ENCODE measurements at regions not wholly inside any gene's neighbourhood (a gene's known extent, or its start where the extent isn't known, plus 50 kb on each side); places are given as distances from the start of the nearest gene placed in this dataset.
"Not testable (repeated sequence)": the region's sequence is repeated elsewhere in the genome, so short reads cannot be mapped to it uniquely, and the experiment has no call there.

DNA sequence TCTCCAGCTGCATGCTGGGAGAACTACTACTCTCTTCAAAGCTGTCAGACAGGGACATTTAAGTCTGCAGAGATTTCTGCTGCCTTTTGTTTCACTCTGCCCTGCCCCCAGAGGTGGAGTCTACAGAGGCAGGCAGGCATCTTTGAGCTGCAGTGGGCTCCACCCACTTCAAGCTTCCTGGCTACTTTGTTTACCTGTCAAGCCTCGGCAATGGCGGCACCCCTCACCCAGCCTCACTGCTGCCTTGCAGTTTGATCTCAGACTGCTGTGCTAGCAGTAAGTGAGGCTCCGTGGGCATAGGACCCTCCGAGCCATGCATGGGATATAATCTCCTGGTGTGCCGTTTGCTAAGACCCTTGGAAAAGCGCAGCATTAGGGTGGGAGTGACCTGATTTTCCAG lies 61.7 kb downstream of the DMRTA1 start:
- not testable (repeated sequence) for H3K4me1 Mint-ChIP-seq, H3K4me3 Mint-ChIP-seq, H3K36me3 Mint-ChIP-seq, H3K27me3 Mint-ChIP-seq, H3K27ac Mint-ChIP-seq, H3K9me3 Mint-ChIP-seq

DNA sequence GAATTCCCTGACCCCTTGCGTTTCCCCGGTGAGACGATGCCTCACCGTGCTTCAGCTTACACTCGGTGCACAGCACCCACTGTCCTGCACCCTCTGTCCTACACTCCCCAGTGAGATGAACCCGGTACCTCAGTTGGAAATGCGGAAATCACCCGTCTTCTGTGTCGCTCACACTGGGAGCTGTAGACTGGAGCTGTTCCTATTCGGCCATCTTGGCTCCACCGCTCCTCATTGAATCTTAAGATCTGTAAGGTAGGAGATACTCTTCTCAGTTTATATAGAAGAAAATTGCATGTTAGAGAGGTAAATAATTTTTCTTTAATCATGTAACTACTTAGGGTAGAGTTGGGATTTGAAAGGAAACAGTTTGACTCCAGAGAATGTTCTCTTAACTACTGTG lies 62.2 kb downstream of the DMRTA1 start:
- no peak overlapping the region for H3K27ac Mint-ChIP-seq
- no peaks in the 10 kb centered on the region for H3K9me3 Mint-ChIP-seq

DNA sequence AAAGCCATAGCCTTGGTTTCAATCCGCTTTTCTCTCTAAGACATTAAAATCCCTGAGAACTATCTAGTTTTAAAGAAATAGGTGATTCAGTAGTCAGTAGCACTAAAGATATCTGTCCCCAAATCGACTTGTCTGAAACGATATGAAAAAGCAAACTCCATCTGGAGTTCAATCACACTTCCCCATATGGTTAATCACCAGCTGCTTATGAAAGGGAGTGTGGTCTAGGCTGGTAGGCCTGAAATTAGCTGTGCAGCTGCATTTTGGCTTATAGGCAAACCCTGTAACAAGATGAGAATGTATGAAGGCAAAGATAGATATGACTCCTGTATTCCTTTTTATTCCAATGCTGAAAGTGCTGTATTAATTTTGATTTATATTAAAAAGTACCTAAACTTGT lies 65.9 kb downstream of the DMRTA1 start:
- no peak overlapping the region for H3K27ac Mint-ChIP-seq
- no peaks in the 10 kb centered on the region for H3K4me1 Mint-ChIP-seq

More for the DNA sequence above, 62.2 kb downstream of the DMRTA1 start:
- Mint-ChIP-seq H3K27me3 (no peaks in the 10 kb centered on the region), H3K4me1 (no peaks in the 10 kb centered on the region), H3K4me3 (no peak overlapping the region), H3K36me3 (no peaks in the 10 kb centered on the region)

DNA sequence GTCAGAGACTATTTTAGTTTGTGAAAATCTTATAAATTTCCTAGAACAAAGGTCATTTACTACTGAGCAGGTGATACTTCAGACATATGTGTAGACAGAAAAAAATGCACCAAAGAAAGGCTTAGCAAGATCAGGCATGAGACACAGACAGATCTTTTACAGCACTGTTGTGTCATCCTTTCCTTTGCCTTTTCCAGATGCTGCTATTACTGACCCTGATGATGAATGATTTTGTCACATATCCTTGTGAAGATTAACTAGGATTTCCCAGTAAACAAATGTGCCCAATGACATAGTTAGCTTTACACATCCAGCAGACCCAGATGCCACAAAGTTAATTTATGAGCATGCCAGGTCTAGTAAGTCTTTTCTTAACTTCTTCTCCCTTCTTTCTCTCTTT lies 68.2 kb downstream of the DMRTA1 start:
- Mint-ChIP-seq H3K27ac (no peak overlapping the region), H3K27me3 (no peaks in the 10 kb centered on the region), H3K4me1 (no peaks in the 10 kb centered on the region), H3K4me3 (no peak overlapping the region), H3K36me3 (no peaks in the 10 kb centered on the region), H3K9me3 (no peaks in the 10 kb centered on the region)

More for the DNA sequence above, 65.9 kb downstream of the DMRTA1 start:
- Mint-ChIP-seq H3K9me3 (no peaks in the 10 kb centered on the region), H3K36me3 (no peaks in the 10 kb centered on the region), H3K27me3 (no peaks in the 10 kb centered on the region), H3K4me3 (no peak overlapping the region)

DNA sequence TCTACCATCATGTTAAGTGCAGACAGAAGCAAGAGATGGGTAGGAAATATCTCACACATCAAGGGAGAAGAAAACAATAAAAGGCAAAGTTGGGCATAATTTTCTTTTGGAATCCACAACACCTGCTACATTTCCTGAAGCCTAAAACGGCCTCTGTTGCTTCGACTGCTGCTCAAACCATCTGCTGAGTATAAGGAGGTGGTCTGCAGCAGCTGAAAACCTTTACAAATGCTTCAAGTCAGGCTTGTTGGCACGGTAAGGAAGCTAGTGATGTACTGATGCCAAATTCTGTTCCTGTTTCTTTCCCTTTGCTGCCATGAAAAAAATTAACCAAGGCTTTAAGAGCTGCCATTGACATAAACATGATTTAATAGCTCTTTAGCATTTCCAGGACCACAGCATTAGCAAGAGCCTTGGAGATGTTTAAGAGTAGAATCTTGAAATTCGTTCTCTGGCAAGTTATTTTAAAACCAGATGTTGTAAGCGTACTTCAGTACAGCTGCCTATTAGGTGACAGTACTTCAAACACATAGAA lies 75.6 kb downstream of the DMRTA1 start:
- peaks cover 5% of the 10 kb centered on the region for H3K9me3 Mint-ChIP-seq
- no peaks in the 10 kb centered on the region for H3K36me3 Mint-ChIP-seq
- H3K27ac Mint-ChIP-seq: no peak overlapping the region
- H3K4me1 Mint-ChIP-seq: no peaks in the 10 kb centered on the region
- H3K4me3 Mint-ChIP-seq: no peak overlapping the region
- no peaks in the 10 kb centered on the region for H3K27me3 Mint-ChIP-seq

DNA sequence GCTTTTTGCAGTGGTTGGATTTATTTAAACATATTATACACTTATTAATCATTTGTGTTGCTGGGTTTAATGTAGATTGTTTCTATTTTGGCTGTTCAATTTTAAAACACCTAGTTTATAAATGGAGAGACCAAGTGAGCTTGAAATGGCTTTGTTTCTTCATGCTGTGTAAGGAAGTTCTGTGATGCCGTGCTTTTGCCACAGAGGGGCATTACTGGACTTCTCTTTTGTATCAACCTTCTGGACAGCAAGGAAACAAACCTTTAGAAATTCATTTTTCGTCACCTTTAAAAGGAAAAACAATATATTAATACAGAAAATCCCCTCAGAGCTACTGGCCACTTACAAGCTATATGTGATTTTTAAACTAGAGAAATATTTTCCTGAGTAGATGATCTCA lies 81.9 kb downstream of the DMRTA1 start:
- Mint-ChIP-seq H3K9me3 (peaks cover 8% of the 10 kb centered on the region), H3K4me1 (no peaks in the 10 kb centered on the region), H3K27me3 (peaks cover 1% of the 10 kb centered on the region), H3K4me3 (no peak overlapping the region), H3K27ac (no peak overlapping the region), H3K36me3 (no peaks in the 10 kb centered on the region)

DNA sequence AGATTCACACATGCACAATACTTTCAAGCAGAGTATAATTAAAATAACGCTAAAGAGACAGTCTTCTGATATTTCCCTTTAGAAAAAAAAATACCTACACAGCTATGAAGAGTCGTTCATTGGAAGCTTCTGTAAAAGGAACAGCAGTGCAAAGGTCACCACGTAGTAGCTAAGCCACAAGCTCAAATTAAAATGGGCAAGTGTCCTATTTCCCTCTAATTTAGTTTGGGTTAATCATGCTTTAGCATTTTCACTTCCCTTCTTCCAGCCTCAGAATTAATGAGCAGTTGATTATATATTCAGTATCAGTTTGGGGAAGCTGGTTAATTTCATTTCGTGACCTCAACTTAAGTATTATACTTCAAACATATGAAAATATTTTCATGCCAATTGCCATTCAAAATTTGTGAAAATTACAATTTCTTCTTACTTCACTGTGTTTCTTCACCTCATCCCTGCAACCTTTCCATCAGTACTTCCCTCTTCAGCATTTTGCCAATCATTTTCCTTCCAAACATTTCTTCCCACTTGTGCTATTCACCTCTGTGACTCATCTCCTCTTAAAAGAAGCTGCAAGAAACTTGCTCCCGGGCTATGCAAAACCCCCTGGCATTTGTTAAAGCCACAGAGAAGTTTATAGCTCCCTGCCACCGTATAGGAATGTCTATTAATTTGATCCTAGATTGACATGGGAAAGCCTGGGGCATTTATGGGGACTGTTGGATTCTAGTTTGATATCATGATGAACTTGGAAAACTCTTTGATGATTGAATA lies 83.0 kb downstream of the DMRTA1 start:
- Mint-ChIP-seq H3K4me3 (no peak overlapping the region), H3K36me3 (no peaks in the 10 kb centered on the region), H3K27ac (no peak overlapping the region), H3K27me3 (peaks cover 1% of the 10 kb centered on the region), H3K4me1 (no peaks in the 10 kb centered on the region), H3K9me3 (peaks cover 13% of the 10 kb centered on the region)

DNA sequence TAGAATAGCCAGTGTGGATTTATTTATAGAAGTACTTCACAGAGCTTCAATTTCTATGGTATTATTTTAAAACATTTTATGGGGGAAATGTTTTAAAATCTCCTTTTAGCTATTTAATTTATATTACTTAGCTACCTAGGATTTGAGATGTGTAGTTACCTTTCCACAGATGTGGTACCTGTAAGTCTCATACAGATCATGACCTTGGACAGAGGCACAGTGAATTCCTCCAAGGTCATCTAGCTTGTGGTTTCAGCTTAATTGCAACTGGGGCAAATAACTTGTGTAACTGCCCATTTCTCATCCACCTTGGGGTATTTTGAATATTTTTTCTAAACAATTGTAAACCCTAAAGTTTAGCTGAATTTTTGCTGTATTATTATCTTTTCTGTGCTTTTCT lies 89.2 kb downstream of the DMRTA1 start:
- Mint-ChIP-seq H3K4me1 (no peaks in the 10 kb centered on the region), H3K27me3 (peaks cover 1% of the 10 kb centered on the region), H3K4me3 (no peak overlapping the region), H3K36me3 (no peaks in the 10 kb centered on the region), H3K27ac (no peak overlapping the region), H3K9me3 (peaks cover 14% of the 10 kb centered on the region)

DNA sequence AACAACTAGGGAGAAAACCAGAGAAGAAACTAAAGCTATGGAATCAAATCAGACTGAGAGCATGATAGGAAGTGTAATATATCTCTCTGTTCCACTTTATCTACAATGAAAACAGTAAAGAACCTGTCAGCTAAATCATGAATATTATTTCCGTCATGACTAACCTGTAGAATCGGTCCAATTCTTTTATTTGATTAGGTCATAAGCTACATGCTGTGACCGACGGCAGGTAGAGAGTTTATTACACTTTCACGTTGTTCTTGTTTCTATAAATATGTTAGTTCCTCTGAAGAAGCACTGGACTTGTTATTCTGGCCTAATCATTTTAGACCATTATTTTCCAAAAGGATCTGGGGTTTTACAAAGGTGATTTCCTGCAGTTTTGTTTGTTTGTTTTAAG lies 91.1 kb downstream of the DMRTA1 start:
- Mint-ChIP-seq H3K27ac (no peak overlapping the region), H3K36me3 (no peaks in the 10 kb centered on the region), H3K9me3 (peaks cover 14% of the 10 kb centered on the region), H3K27me3 (no peaks in the 10 kb centered on the region), H3K4me3 (no peak overlapping the region), H3K4me1 (no peaks in the 10 kb centered on the region)

DNA sequence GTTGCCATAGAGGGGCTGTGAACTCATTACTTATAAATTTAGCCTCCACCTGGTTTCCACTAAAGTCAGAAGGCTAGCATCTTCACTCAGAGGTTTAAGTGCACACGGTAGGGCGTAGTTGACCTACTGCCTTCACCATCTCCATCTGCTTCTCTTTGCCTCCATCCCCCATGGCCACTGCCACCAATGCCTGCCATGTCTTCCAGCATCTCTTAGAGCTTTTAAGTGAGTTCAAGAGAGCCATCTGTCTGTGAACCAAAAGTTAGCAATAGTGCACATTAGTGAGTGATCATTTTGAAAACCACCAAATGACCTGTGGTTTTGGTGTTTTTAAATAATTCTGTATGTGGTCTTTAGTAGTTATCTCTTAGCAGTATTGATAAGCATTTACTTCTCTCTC lies 102.0 kb downstream of the DMRTA1 start:
- no peaks in the 10 kb centered on the region for H3K36me3 Mint-ChIP-seq
- no peaks in the 10 kb centered on the region for H3K9me3 Mint-ChIP-seq
- peaks cover 1% of the 10 kb centered on the region for H3K27me3 Mint-ChIP-seq
- no peaks in the 10 kb centered on the region for H3K4me1 Mint-ChIP-seq
- no peak overlapping the region for H3K27ac Mint-ChIP-seq
- no peak overlapping the region for H3K4me3 Mint-ChIP-seq

DNA sequence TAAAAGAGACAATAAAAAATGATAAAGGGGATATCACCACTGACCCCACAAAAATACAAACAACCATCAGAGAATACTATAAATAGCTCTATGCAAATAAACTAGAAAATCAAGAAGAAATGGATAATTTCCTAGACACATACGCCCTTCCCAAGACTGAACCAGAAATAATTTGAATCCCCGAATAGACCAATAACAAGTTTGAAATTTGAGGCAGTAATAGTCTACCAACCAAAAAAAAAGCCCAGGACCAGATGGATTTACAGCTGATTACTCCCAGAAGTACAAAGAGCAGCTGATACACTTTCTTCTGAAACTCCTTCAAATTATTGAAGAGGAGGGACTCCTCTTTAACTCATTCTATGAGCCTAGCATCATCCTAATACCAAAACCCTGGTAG lies 128.1 kb downstream of the DMRTA1 start:
- Mint-ChIP-seq H3K36me3 (no peaks in the 10 kb centered on the region), H3K27me3 (no peaks in the 10 kb centered on the region), H3K27ac (no peak overlapping the region), H3K4me1 (no peaks in the 10 kb centered on the region), H3K4me3 (no peak overlapping the region), H3K9me3 (peaks cover 51% of the 10 kb centered on the region)

DNA sequence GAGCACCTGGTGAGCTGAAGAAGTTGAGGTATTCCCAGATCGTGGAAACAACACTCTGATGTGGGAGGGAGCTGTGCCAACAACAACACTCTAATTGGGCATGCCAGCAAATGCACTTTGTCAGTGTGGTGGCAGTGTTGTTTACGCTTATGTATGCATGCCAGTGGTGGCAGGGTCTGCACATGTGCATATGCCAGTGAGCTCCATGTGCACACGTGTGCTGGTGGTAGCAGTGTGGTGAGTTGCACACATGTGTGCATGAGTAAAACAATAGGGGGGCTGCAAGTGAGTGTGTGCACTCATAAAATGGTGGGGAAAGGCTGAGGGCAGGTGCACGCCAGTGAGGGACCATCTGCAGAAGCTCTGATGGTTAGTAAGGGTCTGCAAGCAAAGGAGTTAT lies 134.2 kb downstream of the DMRTA1 start:
- H3K4me3 Mint-ChIP-seq: no peak overlapping the region
- H3K9me3 Mint-ChIP-seq: peaks cover 29% of the 10 kb centered on the region
- no peaks in the 10 kb centered on the region for H3K36me3 Mint-ChIP-seq
- no peaks in the 10 kb centered on the region for H3K4me1 Mint-ChIP-seq
- H3K27me3 Mint-ChIP-seq: no peaks in the 10 kb centered on the region
- no peak overlapping the region for H3K27ac Mint-ChIP-seq

DNA sequence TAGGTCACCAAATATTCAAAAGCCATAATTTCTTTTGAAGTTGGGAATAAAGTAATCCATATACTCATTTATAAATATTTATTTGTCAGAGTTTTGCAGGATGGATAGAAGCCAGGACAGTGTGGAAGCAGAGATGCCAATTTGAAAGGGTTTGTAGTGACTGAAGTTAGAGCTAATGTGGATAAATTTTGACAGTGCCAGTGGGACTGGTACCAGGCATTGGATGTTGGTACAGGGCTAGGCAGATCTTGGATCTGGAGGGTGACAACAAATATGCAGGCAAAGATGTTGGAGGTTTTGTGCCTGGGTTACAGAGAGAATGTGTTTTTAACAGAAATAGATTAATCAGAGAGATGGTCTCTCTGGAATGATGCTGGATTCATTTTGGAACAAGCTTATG lies 135.6 kb downstream of the DMRTA1 start:
- Mint-ChIP-seq H3K27ac (no peak overlapping the region), H3K9me3 (peaks cover 21% of the 10 kb centered on the region), H3K4me3 (no peak overlapping the region), H3K4me1 (no peaks in the 10 kb centered on the region), H3K36me3 (no peaks in the 10 kb centered on the region), H3K27me3 (no peaks in the 10 kb centered on the region)

DNA sequence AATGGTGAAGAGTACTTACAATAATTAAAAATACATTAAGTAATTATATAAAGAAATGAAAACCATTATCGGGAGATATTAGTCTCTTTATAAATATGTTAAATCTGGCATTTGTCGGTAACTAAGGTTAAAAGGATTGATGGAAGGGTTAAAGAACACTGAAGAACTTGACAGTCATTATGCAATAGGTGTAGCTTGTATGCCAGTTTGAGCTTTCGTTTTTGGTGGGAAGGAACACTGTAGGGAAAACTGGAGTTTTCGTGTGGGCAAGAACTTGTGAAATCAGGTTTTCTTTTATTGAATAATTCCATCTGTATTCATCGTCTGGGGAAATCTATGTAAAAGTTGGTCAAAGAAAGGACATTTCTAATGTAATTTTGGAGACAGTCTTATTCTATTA lies 142.3 kb downstream of the DMRTA1 start:
- Mint-ChIP-seq H3K27ac (no peak overlapping the region), H3K36me3 (no peaks in the 10 kb centered on the region), H3K4me3 (no peak overlapping the region)

DNA sequence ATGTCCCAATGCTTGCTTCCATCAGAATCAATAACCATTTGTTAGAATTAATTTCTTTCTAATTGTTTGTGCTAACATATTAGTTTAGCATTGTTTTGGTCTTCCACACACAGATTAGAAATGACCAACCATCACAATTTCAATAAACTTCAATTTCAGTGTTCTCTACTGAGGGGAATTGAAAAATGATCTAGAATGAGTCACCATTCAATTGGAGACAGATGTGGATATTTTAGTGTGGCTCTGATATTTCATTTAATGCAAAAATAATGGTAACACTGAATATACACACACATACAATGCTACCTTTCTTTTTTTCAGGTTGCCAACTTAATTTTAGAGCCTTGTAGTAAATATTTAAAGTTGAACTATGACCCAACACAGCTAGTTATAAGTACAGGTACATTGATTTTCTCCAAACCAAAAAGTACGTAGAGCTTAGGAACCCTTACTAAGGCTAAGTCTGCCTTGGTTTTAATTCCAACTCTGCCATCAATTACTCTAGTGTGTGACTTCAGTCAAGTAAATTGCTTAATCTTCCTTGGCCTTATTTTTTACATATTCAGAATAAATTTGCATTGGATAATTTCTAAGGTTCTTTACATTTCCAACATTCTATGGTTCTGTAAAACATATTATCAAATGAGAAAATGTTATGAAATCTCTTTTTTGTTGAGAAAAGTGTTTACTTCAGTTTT lies 143.9 kb downstream of the DMRTA1 start:
- Mint-ChIP-seq H3K36me3 (no peaks in the 10 kb centered on the region), H3K4me1 (no peaks in the 10 kb centered on the region)

More for the DNA sequence above, 142.3 kb downstream of the DMRTA1 start:
- H3K27me3 Mint-ChIP-seq: no peaks in the 10 kb centered on the region
- no peaks in the 10 kb centered on the region for H3K4me1 Mint-ChIP-seq
- no peaks in the 10 kb centered on the region for H3K9me3 Mint-ChIP-seq

DNA sequence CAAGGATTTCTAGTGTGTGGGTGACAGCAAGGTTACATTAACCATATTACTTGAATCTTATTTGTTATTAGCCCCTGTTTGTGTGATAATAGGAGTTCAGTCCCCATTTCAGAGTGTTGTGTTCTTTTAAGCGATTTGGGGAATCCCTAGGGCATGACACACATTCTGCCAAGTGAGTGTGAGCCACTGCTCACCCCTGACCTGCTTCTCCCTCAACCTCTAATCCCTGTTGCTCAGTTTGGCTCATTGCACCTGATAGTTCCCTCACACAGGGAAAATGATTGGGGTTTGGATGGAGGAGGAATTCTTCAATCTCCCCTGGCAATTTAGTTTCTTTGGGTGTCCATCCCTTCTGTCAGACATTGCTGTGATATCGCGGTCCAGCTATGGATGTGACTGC lies 149.2 kb downstream of the DMRTA1 start:
- Mint-ChIP-seq H3K36me3 (no peaks in the 10 kb centered on the region), H3K4me3 (no peak overlapping the region), H3K4me1 (no peaks in the 10 kb centered on the region), H3K27me3 (no peaks in the 10 kb centered on the region), H3K9me3 (peaks cover 6% of the 10 kb centered on the region), H3K27ac (no peak overlapping the region)

More for the DNA sequence above, 143.9 kb downstream of the DMRTA1 start:
- no peaks in the 10 kb centered on the region for H3K9me3 Mint-ChIP-seq
- no peaks in the 10 kb centered on the region for H3K27me3 Mint-ChIP-seq
- no peak overlapping the region for H3K27ac Mint-ChIP-seq
- H3K4me3 Mint-ChIP-seq: no peak overlapping the region
